Fibroblast of skin of right quadriceps (primary cell): ENCODE measurements at regions not wholly inside any gene's neighbourhood (a gene's known extent, or its start where the extent isn't known, plus 50 kb on each side); places are given as distances from the start of the nearest gene placed in this dataset.
A peak's percentile ranks its signal among the peaks of the same experiment; 100 is the strongest.
"Not testable (repeated sequence)": the region's sequence is repeated elsewhere in the genome, so short reads cannot be mapped to it uniquely, and the experiment has no call there.

ENCODE experiments used
- DNase-seq: peaks from one replicate; pipeline ENCODE4 v3.0.0-alpha.2; 2013

DNA sequence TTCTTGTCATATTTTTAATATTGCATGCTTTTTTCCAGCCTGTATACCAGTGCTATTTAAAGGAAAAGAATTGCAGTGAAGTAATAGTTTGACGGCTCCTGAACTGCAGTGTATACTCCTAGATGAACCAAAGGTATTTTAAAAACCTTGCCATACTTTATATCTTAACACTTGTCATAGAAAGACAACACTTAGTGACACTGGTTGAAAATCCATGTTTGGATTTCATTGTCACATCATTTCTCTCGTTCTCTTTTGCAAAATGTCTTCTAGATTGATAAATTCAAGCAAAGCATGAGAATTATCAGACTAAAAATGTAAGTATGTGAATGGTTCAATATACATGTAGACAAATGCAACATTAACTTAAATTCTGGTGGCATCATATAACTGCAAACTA lies 1293.9 kb downstream of the PCDH9 start:
- DNase-seq = no peak

- DNase-seq = peak; percentile 20
These were observed 1297.4 kb downstream of the PCDH9 start for GRCh38 chr13:65932587-65933239.

DNA sequence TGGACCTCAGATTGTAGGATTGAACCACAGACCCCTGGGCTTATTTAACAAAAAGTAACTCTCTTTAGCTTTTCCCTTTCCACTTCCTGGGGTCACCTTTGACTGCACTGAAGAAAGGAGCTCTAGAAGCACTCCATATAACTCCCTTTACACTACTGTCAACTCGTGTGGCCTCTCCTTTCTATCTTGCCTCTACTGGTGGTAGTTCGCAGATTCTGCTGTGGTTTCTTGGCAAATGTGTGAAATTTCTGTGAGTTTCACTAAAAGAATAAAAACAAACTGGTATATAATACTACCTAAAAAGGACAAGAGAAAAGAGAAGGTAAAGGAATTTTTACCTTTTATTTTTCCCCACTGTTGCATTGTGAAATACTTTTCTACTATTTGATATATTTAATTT lies 1298.1 kb downstream of the PCDH9 start:
- DNase-seq = no peak

GRCh38 chr13:65929436-65929835 lies 1300.7 kb downstream of the PCDH9 start:
- peak; percentile 52 for DNase-seq

DNA sequence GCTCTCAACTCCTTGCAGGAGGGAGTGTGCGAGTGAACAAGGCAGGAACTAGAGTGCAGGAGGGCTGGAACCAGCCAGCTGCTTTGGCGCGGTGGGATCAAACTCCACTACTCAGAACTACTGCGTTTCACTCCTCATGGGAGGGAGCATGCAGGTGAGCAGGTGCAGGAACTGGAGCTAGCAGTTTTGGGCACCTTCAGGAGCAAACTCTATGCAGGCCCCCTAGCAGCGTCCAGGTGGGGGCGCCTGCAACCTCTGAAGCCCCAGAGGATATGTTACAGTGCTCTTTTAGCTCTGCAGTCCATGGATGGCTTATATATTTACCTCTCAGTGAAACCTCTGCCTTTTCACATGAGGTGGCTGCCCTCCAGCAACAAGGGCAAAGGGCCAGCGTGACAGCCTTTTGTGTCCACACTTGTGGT lies 1303.4 kb downstream of the PCDH9 start:
- no peak for DNase-seq

- DNase-seq = not testable (repeated sequence)
These were observed 1307.3 kb downstream of the PCDH9 start for GRCh38 chr13:65922846-65923245.

- DNase-seq = peak; percentile 48
These were observed 1308.2 kb downstream of the PCDH9 start for GRCh38 chr13:65921933-65922332.

DNA sequence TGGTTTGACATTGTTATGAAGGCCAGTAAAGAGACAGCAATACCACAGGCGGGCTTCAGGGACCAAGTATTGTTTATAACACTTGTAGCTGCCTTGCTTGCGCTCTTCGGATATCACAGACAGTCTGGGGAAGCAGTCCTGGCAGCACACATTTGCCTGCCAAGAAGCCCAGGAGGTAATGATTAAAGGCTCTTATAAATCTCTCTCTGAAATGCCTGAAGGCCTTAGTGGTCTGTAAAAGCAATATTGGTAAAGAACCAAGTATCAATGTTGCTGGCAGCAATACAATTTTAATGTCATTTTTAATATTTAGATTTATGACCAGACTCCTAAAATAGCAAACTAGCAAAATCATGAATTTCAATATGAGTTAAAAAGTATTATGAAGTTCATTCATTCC lies 1312.4 kb downstream of the PCDH9 start:
- DNase-seq = peak; percentile 60

DNA sequence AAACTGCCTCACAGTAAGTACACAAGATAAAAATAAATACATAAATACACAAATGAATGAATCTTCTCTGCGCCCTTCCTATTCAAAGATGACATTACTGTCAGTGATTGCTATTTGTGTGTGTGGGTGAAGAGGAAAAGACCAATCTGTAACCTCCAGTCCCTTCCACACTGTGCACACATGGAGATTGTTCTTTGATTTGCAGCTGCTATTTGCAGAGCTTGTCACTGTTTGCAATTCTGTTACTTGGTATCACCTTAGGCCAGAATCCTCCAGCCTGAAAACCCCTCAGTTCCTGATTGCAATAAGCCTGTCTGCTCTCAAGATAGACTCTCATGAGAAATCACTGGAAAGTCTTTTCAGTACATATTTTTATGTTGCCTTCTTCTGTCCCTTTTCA lies 1314.9 kb downstream of the PCDH9 start:
- no peak for DNase-seq

DNA sequence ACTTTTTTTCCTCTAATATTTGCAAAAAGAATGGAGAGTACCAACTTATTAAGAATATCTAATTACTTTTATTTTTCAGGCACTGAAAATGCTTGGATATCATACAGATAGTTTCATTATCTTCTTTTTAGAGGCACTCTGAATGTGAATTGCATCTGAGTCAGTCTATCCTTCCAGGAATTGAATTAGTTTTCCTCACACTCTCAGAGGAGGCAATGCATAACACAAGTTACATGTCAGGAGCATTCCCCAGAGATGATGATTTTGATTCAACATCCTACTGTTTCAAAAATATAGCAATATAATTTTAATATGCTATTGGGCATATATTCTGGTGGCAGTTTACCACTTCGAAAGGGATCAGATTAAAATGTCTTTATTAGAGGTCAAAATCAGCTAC lies 1315.4 kb downstream of the PCDH9 start:
- DNase-seq = peak; percentile 71

- DNase-seq = peak; percentile 88
These were observed 1317.0 kb downstream of the PCDH9 start for GRCh38 chr13:65913173-65913572.

- no peak for DNase-seq
These were observed 1317.6 kb downstream of the PCDH9 start for GRCh38 chr13:65912516-65912915.

- no peak for DNase-seq
These were observed 1318.5 kb downstream of the PCDH9 start for GRCh38 chr13:65911546-65912193.

DNA sequence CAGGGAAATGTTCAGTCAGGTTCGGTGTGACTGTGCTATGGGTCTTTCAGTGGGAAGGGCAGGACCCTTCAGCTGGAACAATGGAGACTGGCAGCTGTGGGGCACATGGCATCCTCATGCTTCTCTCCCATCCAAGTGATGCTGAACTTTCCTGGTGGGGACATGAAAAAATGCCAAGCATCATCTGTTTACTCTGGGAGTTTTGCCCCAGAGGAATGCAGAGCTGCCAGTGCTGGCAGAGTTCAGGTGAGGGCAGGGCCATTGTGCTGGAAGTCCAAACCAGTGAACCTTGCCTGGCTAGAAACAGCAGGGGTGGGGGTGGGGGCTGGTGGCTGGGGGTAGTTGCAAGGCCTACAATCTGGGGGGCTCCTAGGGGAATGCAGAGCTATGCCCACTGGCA lies 1320.6 kb downstream of the PCDH9 start:
- DNase-seq = no peak

- peak; percentile 31 for DNase-seq
These were observed 1322.2 kb downstream of the PCDH9 start for GRCh38 chr13:65907666-65908525.

DNA sequence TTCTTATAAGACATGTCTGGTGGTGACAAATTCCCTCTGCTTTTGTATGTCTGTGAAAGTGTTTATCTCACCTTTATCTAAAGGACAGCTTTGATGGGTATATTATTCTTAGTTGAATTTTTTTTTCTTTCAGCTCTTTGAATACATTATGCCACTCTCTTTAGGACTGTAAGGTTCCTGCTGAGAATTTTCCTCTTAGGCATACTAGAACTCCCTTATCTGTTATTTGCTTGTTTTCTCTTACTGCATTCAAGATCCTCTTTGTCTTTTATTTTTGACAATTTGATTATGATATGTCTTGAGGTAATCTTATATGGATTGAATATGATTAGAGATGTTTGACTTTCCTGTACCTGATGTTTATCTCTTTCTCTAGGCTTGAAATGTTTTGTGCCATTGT lies 1328.4 kb downstream of the PCDH9 start:
- no peak for DNase-seq

GRCh38 chr13:65894049-65894448 lies 1336.1 kb downstream of the PCDH9 start:
- DNase-seq = no peak

- peak; percentile 25 for DNase-seq
These were observed 1337.3 kb downstream of the PCDH9 start for GRCh38 chr13:65892859-65893258.

GRCh38 chr13:65889368-65889767 lies 1340.8 kb downstream of the PCDH9 start:
- peak; percentile 30 for DNase-seq

DNA sequence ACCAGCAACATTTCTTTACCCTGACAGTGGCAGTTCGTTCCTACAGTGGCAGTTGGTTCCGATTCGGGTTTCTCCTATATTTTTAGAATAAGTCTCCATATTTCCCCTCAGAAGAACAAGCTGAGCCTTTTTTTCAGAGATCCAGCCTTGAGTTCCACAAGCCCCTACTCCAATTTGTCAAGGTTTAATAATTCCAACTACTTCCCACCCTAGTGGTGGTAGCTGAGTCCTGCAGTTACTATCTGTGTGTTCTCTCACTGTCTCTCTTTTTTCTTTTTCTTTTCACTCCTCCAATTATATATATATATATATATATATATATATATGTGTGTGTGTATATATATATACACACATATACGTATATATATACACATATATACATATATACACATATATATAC lies 1347.3 kb downstream of the PCDH9 start:
- DNase-seq = no peak

DNA sequence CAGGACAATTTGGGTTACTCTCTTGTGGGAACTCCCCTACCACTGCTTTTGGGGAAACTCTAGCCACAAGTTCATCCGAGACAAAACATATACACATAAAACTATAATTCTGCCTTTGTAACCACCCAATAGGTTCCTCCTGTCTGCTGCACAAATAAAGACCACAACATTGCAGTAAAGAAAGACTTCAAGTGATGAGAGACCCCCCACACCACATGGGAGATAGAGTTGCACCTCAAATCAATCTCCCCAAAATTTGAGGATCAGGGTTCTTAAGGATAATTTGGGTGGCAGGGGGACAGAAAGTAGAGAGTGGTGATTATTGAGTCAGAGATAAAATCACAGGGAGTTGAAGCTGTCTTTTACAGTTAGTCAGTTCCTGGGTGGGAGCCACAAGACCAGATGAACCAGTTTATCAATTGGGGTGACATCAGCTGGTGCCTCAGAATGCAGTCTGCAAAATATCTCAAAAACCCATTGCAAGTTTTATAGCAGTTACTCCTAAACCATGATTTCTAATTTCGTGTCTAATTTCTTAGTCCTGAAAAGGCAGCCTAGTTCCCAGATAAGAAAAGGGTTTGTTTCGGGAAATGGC lies 1348.5 kb downstream of the PCDH9 start:
- DNase-seq = no peak

DNA sequence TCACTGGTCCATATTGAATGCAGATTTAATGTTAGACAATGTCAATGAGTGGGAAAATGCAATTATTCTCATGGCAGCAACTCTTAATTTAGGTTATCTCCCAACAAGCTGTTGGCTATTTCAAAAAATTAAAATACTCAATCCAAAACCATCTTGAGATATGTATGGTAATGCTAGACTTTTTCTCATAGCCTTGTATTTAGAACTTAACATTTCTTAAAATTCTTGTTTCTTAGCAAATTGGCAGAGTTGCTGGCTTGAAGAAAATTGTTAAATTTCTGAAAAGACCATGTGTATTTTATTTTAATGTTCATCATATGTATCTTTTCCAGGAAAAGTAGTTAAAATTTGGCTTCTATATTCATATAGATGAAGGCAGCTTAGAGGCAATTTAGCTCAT lies 1355.1 kb downstream of the PCDH9 start:
- DNase-seq = no peak

DNA sequence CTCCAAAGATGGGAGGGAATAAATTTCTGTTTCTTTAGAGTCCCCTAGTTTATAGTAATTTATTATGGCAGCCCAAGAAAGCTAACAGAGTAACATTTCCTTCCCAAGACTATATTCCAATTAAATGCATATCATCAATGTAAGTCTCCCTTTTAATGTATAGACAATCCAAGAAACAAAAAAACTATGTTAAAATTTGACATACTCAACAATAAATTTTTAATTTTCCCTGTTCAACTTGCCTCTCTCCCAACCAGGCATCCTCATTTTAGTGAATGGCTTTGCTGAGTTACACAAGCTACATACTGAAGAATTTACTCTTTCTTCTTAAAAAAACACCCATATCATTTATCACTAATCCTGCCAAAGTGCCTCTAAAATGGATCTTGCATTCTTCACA lies 1357.7 kb downstream of the PCDH9 start:
- DNase-seq = no peak

GRCh38 chr13:65868884-65869283 lies 1361.3 kb downstream of the PCDH9 start:
- no peak for DNase-seq
